ENCODE measurements at regions not wholly inside any gene's neighbourhood (a gene's known extent, or its start where the extent isn't known, plus 50 kb on each side); places are given as distances from the start of the nearest gene placed in this dataset.

DNA sequence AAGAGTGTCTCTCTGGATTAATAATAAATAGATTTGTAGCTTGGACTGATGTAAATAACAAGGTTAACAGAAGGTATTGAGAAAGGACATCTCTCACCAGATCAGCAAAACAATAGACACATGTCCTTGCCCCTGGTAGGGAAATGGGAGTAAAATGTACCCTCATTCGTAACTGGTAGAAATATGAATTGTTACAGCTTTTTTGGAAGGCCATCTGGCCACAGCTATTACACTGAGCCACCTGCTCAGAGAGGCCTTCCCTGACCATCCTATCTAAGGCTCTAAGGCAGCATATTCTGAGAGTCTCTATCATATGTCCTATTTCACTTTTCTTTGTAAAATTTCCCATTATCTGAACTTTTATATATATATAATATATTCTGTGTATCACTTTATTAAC is 129.1 kb upstream of the MAP1B start:
- Mint-ChIP-seq H3K27ac (no peak overlapping the region), H3K4me3 (no peak overlapping the region), H3K27me3 (peaks cover 1 to 20% (median 8%) of the 10 kb centered on the region in 5 donors), H3K36me3 (peaks cover 0 to 14% (median 0%) of the 10 kb centered on the region in 3 donors), H3K4me1 (no peaks in the 10 kb centered on the region), H3K9me3 (peaks cover 7 to 26% (median 13%) of the 10 kb centered on the region in 9 donors)
- POLR2A ChIA-PET = no interaction called here
- no peak for DNase-seq
- ATAC-seq = no peak

DNA sequence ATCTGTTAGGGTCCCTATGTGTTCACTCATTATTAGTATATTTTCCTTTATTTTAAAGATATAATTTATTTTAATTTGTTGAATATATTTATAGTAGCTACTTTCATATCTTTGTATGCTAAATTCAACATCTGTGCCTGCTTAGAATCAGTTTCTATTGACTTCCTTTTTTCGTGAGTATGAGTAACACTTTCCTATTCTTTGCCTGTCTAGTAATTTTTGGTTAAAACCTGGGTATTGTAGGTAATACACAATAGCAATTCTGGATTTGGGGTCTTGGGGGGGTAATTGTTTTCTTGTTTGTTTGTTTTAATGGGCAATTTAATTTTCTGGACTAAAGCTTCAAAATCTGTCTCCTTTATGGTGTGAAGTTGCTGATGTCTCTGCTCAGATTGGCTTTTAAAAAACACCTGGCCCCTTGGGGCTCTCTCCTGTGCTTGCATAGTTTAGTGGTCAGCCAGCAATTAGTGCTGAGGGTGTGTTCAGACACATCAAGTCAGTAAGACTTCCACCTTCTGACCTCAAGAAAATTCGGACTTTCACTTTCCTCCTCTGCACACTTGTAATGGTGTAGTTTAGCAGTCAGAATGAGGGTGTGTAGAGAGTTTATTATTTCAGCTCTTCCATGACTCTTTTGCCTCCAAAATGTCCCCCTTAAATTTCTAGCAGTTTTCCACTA is 124.4 kb upstream of the MAP1B start:
- POLR2A ChIA-PET = no interaction called here
- Mint-ChIP-seq H3K9me3 (peaks cover 10 to 30% (median 15%) of the 10 kb centered on the region in 9 donors), H3K4me3 (no peak overlapping the region), H3K4me1 (no peaks in the 10 kb centered on the region), H3K27ac (no peak overlapping the region), H3K36me3 (peaks cover 0 to 19% (median 0%) of the 10 kb centered on the region in 3 donors), H3K27me3 (peaks cover 2 to 32% (median 7%) of the 10 kb centered on the region in 5 donors)
- ATAC-seq = no peak
- no peak for DNase-seq

DNA sequence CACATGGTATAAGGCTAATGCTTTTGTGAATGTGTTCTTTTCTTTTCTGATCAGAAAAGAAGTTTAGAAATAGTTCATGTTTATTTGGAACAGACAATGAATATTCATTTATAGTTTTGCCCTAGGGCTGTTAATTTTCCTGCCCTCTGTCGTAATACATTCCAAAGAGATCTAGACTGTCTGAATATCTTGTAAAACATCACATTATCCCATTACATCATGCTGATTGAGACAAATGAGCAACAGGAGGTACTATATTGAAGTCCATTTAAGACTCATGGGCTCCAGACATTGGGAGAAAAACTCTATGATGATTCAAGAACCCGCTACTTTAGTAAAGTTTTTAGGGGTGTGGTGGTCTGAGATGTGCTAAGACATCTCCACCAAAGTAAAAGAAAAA is 121.2 kb upstream of the MAP1B start:
- H3K27ac Mint-ChIP-seq = no peak overlapping the region

DNA sequence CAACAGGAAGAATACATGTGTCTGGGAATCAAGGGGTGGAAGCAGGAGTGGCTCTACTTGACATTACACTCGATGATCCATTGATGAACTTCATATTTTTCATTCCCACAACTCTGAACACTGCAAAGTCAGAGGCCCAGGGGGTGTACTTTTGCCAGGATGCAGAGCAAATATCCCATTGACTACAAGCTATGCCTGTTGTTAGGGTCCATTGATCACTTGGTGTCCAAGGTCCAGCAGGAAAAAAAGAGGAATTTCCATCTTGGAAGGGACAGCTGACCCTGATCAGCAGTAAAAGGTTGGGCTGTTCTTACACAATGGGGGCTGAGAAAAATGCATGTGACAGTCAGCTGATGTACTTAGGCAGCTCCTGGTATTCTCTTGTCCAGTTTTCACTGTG is 118.5 kb upstream of the MAP1B start:
- no peak overlapping the region for H3K27ac Mint-ChIP-seq
- POLR2A ChIA-PET = no interaction called here
- peaks cover 0 to 3% (median 0%) of the 10 kb centered on the region in 9 donors for H3K9me3 Mint-ChIP-seq
- no peaks in the 10 kb centered on the region for H3K36me3 Mint-ChIP-seq
- no peaks in the 10 kb centered on the region for H3K4me1 Mint-ChIP-seq
- DNase-seq (no peak), ATAC-seq (no peak)
- peaks cover 1 to 13% (median 4%) of the 10 kb centered on the region in 5 donors for H3K27me3 Mint-ChIP-seq
- no peak overlapping the region for H3K4me3 Mint-ChIP-seq

More for the DNA sequence above, 121.2 kb upstream of the MAP1B start:
- peaks cover 4 to 33% (median 6%) of the 10 kb centered on the region in 5 donors for H3K27me3 Mint-ChIP-seq
- peaks cover 0 to 19% (median 0%) of the 10 kb centered on the region in 3 donors for H3K36me3 Mint-ChIP-seq
- no peak overlapping the region for H3K4me3 Mint-ChIP-seq
- POLR2A ChIA-PET = no interaction called here
- DNase-seq (no peak), ATAC-seq (no peak)
- no peaks in the 10 kb centered on the region for H3K4me1 Mint-ChIP-seq
- peaks cover 10 to 28% (median 15%) of the 10 kb centered on the region in 9 donors for H3K9me3 Mint-ChIP-seq

DNA sequence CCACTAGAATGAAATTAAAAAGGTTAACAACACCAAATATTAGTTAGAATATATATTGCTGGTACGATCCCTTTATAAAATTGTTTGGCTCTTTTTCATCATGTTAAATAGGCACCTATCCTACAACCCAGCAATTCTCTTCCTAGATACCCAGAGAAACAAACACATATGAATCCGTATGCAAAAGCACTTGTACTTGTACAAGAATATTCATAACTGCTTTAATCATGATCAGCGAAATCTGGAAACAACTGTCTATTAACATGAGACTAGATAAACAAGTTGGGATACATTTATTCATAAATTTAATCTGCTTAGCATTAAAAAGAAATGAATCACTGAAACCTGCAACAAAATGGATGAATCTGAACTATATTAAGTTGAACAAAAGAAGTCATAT is 113.7 kb upstream of the MAP1B start:
- Mint-ChIP-seq H3K4me1 (no peaks in the 10 kb centered on the region), H3K4me3 (no peak overlapping the region), H3K36me3 (no peaks in the 10 kb centered on the region), H3K9me3 (no peaks in the 10 kb centered on the region), H3K27me3 (peaks cover 0 to 14% (median 9%) of the 10 kb centered on the region in 5 donors), H3K27ac (no peak overlapping the region)
- no peak for ATAC-seq
- POLR2A ChIA-PET = no interaction called here
- no peak for DNase-seq

DNA sequence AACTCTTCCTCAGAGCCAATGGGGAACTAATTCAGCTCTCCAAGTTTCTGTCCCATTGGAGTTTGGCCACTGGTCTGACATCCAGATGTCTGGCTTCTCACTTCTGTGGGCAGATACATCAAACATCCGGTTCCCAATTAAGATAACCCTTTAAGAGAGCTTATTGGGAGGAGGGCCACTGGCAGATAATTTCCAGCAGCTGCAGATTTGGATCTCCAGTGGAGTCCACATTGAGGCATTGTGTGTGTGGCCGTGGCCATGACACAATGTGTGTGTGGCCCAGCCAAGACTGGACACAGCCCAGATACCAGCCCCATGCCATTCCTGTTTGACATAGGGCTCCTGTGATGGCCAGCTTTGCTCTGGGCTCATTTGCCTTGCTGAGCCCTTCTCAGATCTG is 110.5 kb upstream of the MAP1B start:
- Mint-ChIP-seq H3K27ac (no peak overlapping the region), H3K27me3 (peaks cover 1 to 14% (median 6%) of the 10 kb centered on the region in 5 donors), H3K4me3 (no peak overlapping the region), H3K36me3 (no peaks in the 10 kb centered on the region), H3K9me3 (no peaks in the 10 kb centered on the region), H3K4me1 (no peaks in the 10 kb centered on the region)
- POLR2A ChIA-PET = no interaction called here
- ATAC-seq = no peak
- DNase-seq = no peak

DNA sequence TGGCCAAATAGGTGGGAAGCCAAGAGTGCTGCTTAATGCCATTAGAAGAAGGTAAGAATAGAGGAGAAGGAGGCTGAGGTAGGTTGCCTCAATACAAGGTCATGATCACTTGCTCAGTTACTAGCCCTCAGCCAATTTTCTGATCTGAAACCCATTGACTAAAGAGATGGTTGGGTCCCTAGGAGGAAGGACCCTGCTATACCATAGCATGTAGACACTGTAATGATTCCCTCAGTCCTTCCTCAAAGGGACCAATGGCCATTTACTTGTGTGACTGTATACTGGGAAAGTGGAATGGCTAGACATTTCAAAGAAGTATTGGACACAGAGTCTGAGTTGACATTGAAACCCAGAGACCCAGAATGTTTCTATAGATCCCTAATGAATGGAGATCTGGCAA is 108.5 kb upstream of the MAP1B start:
- H3K36me3 Mint-ChIP-seq = no peaks in the 10 kb centered on the region
- POLR2A ChIA-PET = no interaction called here
- H3K27me3 Mint-ChIP-seq = peaks cover 5 to 21% (median 11%) of the 10 kb centered on the region in 5 donors
- DNase-seq = no peak
- no peak overlapping the region for H3K27ac Mint-ChIP-seq
- H3K9me3 Mint-ChIP-seq = no peaks in the 10 kb centered on the region
- ATAC-seq = no peak
- no peak overlapping the region for H3K4me3 Mint-ChIP-seq
- H3K4me1 Mint-ChIP-seq = no peaks in the 10 kb centered on the region

DNA sequence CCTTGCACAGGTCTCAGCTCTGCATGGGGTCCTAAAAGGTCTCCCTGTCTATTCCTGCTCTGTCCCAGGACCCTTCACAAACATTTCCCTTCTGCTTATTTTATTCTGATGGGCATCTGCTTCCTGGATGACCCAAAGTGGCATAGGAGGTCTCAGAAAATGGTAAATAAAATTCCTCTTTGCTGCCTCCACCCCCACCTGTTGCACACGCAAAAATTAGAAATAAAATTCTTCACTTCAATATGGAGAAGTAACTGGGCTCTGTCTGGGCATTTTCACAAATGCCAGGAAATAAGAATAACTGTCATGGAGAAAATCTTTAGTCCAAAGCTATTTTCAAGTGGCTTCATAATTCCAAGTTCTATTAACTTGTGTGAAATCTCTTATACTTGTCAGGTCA is 106.6 kb upstream of the MAP1B start:
- DNase-seq (no peak), ATAC-seq (no peak)
- no peaks in the 10 kb centered on the region for H3K36me3 Mint-ChIP-seq
- H3K27me3 Mint-ChIP-seq = peaks cover 5 to 23% (median 11%) of the 10 kb centered on the region in 5 donors
- no peaks in the 10 kb centered on the region for H3K9me3 Mint-ChIP-seq
- H3K4me3 Mint-ChIP-seq = no peak overlapping the region
- no peak overlapping the region for H3K27ac Mint-ChIP-seq
- no peaks in the 10 kb centered on the region for H3K4me1 Mint-ChIP-seq
- POLR2A ChIA-PET = no interaction called here

DNA sequence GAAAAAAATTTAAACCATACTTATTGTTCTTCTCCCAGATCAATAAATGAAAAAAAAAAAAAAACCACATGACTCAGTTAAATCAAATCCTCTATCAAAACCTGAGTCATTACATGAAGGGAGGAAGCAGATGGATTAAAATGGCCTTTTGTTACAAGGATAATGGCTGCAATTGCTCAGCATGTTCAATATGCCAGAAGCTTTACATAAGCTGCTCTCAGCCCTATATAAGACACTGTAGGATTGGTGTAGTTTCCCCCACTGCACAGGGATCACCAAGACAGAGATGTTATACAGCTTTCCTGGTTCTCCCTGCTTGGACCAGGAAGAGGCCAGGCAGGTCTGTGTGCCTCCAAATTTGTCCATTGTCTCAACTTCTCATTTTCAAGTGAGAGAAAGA is 101.6 kb upstream of the MAP1B start:
- ATAC-seq = no peak
- POLR2A ChIA-PET = no interaction called here

DNA sequence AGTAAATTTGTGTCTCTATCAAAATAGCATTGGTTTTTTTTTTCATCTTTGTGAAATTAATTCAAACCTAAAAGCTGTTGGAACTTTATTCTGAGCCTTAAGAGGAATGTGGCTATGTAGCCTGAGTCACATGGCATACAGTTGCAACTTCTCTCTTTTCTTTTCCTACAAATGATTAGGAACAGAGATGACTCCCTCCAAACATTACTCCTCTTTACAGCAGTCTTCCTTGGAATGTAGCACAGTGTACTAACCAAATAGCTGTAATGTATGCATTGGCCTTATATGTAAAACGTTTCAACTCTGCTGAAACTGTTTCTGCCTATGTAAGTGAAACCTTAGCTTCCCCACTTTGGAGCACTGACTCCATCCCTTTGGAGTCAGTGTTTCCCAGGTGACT is 100.9 kb upstream of the MAP1B start:
- Mint-ChIP-seq H3K27me3 (peaks cover 10 to 36% (median 18%) of the 10 kb centered on the region in 5 donors), H3K4me3 (no peak overlapping the region), H3K36me3 (no peaks in the 10 kb centered on the region), H3K4me1 (peaks cover 0 to 2% (median 0%) of the 10 kb centered on the region in 4 donors), H3K9me3 (no peaks in the 10 kb centered on the region), H3K27ac (no peak overlapping the region)
- DNase-seq = no peak
- no peak for ATAC-seq
- POLR2A ChIA-PET = no interaction called here

More for the DNA sequence above, 101.6 kb upstream of the MAP1B start:
- Mint-ChIP-seq H3K4me3 (no peak overlapping the region), H3K27ac (no peak overlapping the region), H3K36me3 (no peaks in the 10 kb centered on the region), H3K9me3 (no peaks in the 10 kb centered on the region), H3K27me3 (peaks cover 10 to 30% (median 11%) of the 10 kb centered on the region in 5 donors), H3K4me1 (peaks cover 0 to 2% (median 0%) of the 10 kb centered on the region in 4 donors)
- DNase-seq = no peak

DNA sequence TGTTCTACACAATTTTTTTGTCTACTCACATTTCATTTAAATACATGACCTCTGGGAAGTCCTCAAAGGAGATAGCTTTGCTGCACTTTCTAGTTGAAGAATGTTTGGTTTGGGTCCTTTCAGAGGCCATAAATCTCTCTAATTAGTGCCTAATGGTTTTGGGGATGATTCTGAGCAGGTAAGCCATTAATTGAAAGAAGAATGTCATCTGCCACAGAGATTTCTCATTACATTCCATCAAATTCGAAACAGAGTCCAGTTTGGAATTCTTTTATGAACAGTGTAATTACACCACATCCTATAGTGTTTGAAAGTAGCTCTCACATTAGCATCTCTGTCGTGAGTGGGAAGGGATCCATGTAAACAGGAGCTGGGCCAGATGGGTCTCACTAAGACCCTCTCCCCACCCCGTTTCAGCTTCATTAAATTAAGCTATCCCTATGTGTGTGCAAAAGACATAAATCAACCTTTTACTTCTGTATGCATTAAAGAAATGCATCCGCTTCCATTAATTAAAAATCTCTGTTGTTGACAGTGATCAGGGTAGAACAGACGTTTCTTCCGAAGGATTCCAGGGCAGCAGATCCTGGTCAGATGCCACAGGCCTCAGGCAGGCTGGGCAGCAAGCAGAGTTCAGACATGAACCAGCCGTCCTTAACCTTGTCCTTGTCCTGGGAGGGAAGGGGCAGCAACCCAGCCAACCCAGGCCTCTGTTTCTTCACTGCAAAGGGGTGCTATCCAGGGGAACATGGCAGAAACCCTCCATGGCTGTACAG is 99.8 kb upstream of the MAP1B start:
- ATAC-seq (no peak), DNase-seq (no peak)
- H3K27ac Mint-ChIP-seq = no peak overlapping the region
- POLR2A ChIA-PET = no interaction called here
- H3K4me1 Mint-ChIP-seq = peaks cover 0 to 2% (median 0%) of the 10 kb centered on the region in 4 donors
- H3K27me3 Mint-ChIP-seq = peaks cover 8 to 42% (median 15%) of the 10 kb centered on the region in 5 donors
- H3K9me3 Mint-ChIP-seq = no peaks in the 10 kb centered on the region
- H3K36me3 Mint-ChIP-seq = no peaks in the 10 kb centered on the region
- no peak overlapping the region for H3K4me3 Mint-ChIP-seq

DNA sequence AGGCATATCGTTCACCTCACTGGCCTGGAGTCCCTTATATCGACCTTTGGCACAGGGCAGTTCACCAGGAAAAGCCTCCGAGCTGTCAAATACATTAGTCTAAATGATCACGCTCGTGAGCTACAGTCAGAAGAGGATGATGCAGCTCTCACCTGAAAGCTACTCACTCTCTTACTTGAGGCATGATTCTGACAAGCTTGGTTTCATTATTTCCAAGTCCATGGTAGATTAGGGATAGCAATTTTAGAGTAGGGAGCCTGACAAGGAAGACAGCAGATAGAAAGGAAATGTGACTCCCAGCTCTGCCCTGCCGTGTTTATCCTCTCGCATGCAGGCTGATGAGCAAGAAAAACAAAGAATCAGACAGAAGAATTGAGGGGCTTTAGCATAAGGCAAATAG is 98.0 kb upstream of the MAP1B start:
- H3K4me3 Mint-ChIP-seq = no peak overlapping the region
- H3K27me3 Mint-ChIP-seq = peaks cover 7 to 58% (median 13%) of the 10 kb centered on the region in 5 donors
- no peaks in the 10 kb centered on the region for H3K36me3 Mint-ChIP-seq
- H3K4me1 Mint-ChIP-seq = peaks cover 0 to 2% (median 0%) of the 10 kb centered on the region in 4 donors
- ATAC-seq (no peak), DNase-seq (no peak)
- no peak overlapping the region for H3K27ac Mint-ChIP-seq
- POLR2A ChIA-PET = no interaction called here
- H3K9me3 Mint-ChIP-seq = no peaks in the 10 kb centered on the region

DNA sequence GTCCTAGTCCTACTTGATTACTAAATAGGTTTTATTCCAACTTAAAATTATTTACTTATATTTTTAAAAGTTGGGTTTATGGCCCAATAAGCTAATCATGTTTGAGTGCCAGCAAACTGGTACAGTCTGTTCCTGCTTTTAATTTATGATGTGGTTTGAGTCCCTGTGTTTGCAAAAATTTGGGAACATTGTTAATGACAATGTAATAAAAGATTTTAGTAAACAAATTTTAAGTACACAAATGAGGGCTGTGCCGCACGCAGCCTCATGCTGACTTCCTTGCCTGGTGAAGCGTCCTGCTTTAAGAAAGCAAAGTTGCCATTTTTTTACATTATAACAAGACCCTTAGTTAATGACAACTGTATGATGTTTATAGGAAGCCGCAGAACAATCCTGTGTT is 96.8 kb upstream of the MAP1B start:
- DNase-seq (no peak), ATAC-seq (no peak)
- Mint-ChIP-seq H3K27me3 (peaks cover 7 to 58% (median 16%) of the 10 kb centered on the region in 5 donors), H3K4me1 (peaks cover 0 to 2% (median 0%) of the 10 kb centered on the region in 4 donors), H3K27ac (no peak overlapping the region), H3K4me3 (no peak overlapping the region), H3K36me3 (no peaks in the 10 kb centered on the region), H3K9me3 (no peaks in the 10 kb centered on the region)
- POLR2A ChIA-PET = no interaction called here

All from naive thymus-derived CD8-positive, alpha-beta T cell (primary cell).